ENCODE measurements at regions not wholly inside any gene's neighbourhood (a gene's known extent, or its start where the extent isn't known, plus 50 kb on each side); places are given as distances from the start of the nearest gene placed in this dataset.

- Histone ChIP-seq H3K4me1 (ENCODE audit: control insufficient read depth, insufficient read depth, low read length) (no peaks in the 10 kb centered on the region), H3K27ac (ENCODE audit: extremely low read depth, low read depth, low read length) (no peak overlapping the region), H3K9me3 (ENCODE audit: control insufficient read depth, insufficient read depth, low read depth, low read length) (no peaks in the 10 kb centered on the region), H3K36me3 (ENCODE audit: control insufficient read depth in 2 of 2, insufficient read depth in 1 of 2, low read length in 2 of 2) (no peaks in the 10 kb centered on the region), H3K4me3 (ENCODE audit: low read depth, low read length) (no peak overlapping the region)
- TF ChIP-seq ZFP69B (tag by site-specific recombination; IDR thresholded peaks at IDR 0.05) (no peak), ZNF391 (tag by site-specific recombination; IDR thresholded peaks at IDR 0.05; ENCODE audit: borderline replicate concordance, low read depth) (no peak), ZNF510 (tag by site-specific recombination; IDR thresholded peaks at IDR 0.05; ENCODE audit: insufficient replicate concordance) (no peak), YY1 (tag by site-specific recombination; IDR thresholded peaks at IDR 0.05) (no peak), ZNF610 (tag by site-specific recombination; IDR thresholded peaks at IDR 0.05; ENCODE audit: borderline replicate concordance) (no peak), ZNF148 (tag by site-specific recombination; IDR thresholded peaks at IDR 0.05; ENCODE audit: borderline replicate concordance) (no peak)
- ChIA-PET CTCF (interaction anchor here (1.5 kb wide), 1 partner anchor 11 kb away, joined by 4 read pairs; no protein-coding TSS in a partner anchor), POLR2A (no interaction called here)
Measured at GRCh38 chr2:235365743-235366142, 128.1 kb upstream of the AGAP1 start.

GRCh38 chr2:235366390-235366789, 127.5 kb upstream of the AGAP1 start:
- Histone ChIP-seq H3K9me3 (ENCODE audit: control insufficient read depth, insufficient read depth, low read depth, low read length) (no peaks in the 10 kb centered on the region), H3K36me3 (ENCODE audit: control insufficient read depth in 2 of 2, insufficient read depth in 1 of 2, low read length in 2 of 2) (no peaks in the 10 kb centered on the region), H3K27ac (ENCODE audit: extremely low read depth, low read depth, low read length) (no peak overlapping the region), H3K4me1 (ENCODE audit: control insufficient read depth, insufficient read depth, low read length) (no peaks in the 10 kb centered on the region), H3K4me3 (ENCODE audit: low read depth, low read length) (no peak overlapping the region)
- POLR2A ChIA-PET, result no interaction called here
- TF ChIP-seq ZNF292 (tag by site-specific recombination; IDR thresholded peaks at IDR 0.05; ENCODE audit: borderline replicate concordance, low read depth) (no peak), GLIS1 (tag by site-specific recombination; IDR thresholded peaks at IDR 0.05) (no peak), ZNF704 (tag by site-specific recombination; IDR thresholded peaks at IDR 0.05) (no peak), ZNF341 (tag by site-specific recombination; IDR thresholded peaks at IDR 0.05; ENCODE audit: low read depth) (no peak), ZNF692 (tag by site-specific recombination; IDR thresholded peaks at IDR 0.05) (no peak), ZNF558 (tag by site-specific recombination; IDR thresholded peaks at IDR 0.05) (no peak), TSHZ1 (tag by site-specific recombination; IDR thresholded peaks at IDR 0.05; ENCODE audit: borderline replicate concordance) (no peak), ZNF48 (tag by site-specific recombination; IDR thresholded peaks at IDR 0.05) (no peak), ZSCAN5A (tag by site-specific recombination; IDR thresholded peaks at IDR 0.05) (no peak), KLF10 (tag by site-specific recombination; IDR thresholded peaks at IDR 0.05) (no peak), ZNF239 (tag by site-specific recombination; IDR thresholded peaks at IDR 0.05) (no peak), ZFP3 (tag by site-specific recombination; IDR thresholded peaks at IDR 0.05; ENCODE audit: low read depth) (no peak), PRDM6 (tag by site-specific recombination; IDR thresholded peaks at IDR 0.05) (no peak), ZNF426 (tag by site-specific recombination; IDR thresholded peaks at IDR 0.05) (no peak), ZNF398 (tag by site-specific recombination; IDR thresholded peaks at IDR 0.05) (no peak)
- CTCF ChIA-PET, result interaction anchor here (0.6 to 1.5 kb wide), 3 partner anchors 10 to 811 kb away, joined by 3 to 4 read pairs (median 3); no protein-coding TSS in a partner anchor

Data from HEK293 (cell line).